Neural cell (in vitro differentiated cells): ENCODE measurements at regions not wholly inside any gene's neighbourhood (a gene's known extent, or its start where the extent isn't known, plus 50 kb on each side); places are given as distances from the start of the nearest gene placed in this dataset.

Experiments
- H2AFZ ChIP-seq: fragments of 200-600, 300-800 bp; sonication (generic), shearing (Covaris generic); 2 replicates; pipeline ENCODE4 v1.6.0; 2014; ENCODE audit warnings: low read depth, mild to moderate bottlenecking, antibody characterized with exemption, low read length, moderate library complexity
- H3F3A ChIP-seq: fragments of 200-600 bp; shearing (Covaris generic); 2 replicates; pipeline ENCODE4 v1.6.1; 2016; ENCODE audit warnings: mild to moderate bottlenecking, moderate library complexity, mixed read lengths, antibody characterized with exemption, low read length; ENCODE audit not compliant: insufficient read depth, poor library complexity, severe bottlenecking
- H3K27ac ChIP-seq: fragments of 200-600, 300-800 bp; sonication (generic), shearing (Covaris generic); 2 replicates; pipeline ENCODE4 v1.5.1; 2014; ENCODE audit warnings: mild to moderate bottlenecking, low read length, moderate library complexity
- H3K27me3 ChIP-seq: fragments of 300-800, 200-600 bp; sonication (generic), shearing (Covaris generic); 2 replicates; pipeline ENCODE4 v1.6.0; 2014; ENCODE audit warnings: mild to moderate bottlenecking, low read depth, low read length, moderate library complexity; ENCODE audit not compliant: insufficient read depth
- H3K36me3 ChIP-seq: fragments of 300-800, 200-600 bp; sonication (generic), shearing (Covaris generic); 2 replicates; pipeline ENCODE4 v1.5.1; 2014; ENCODE audit warnings: mild to moderate bottlenecking, antibody characterized with exemption, low read length, moderate library complexity; ENCODE audit not compliant: insufficient read depth
- H3K4me2 ChIP-seq: fragments of 300-800, 200-600 bp; sonication (generic), shearing (Covaris generic); 2 replicates; pipeline ENCODE4 v1.6.0; 2014; ENCODE audit warnings: mild to moderate bottlenecking, low read length
- H3K4me3 ChIP-seq: fragments of 300-800, 200-600 bp; sonication (generic), shearing (Covaris generic); 2 replicates; pipeline ENCODE4 v1.5.1; 2014; ENCODE audit warnings: mild to moderate bottlenecking, low read length, moderate library complexity
- H3K79me2 ChIP-seq: fragments of 200-600 bp; shearing (Covaris generic); replicated peaks from 2 replicates; pipeline ENCODE4 v1.6.0; 2014; ENCODE audit warnings: mild to moderate bottlenecking, low read length, moderate library complexity; ENCODE audit not compliant: insufficient read depth
- H3K9ac ChIP-seq: fragments of 300-800, 200-600 bp; sonication (generic), shearing (Covaris generic); 2 replicates; pipeline ENCODE4 v1.6.1; 2016; ENCODE audit warnings: mild to moderate bottlenecking, low read length, mixed read lengths
- H3K9me2 ChIP-seq: fragments of 200-600 bp; shearing (Covaris generic); 2 replicates; pipeline ENCODE4 v1.6.1; 2016; ENCODE audit warnings: mild to moderate bottlenecking, low read length, mixed read lengths; ENCODE audit not compliant: insufficient read depth
- H3K9me3 ChIP-seq: fragments of 200-600, 300-800 bp; sonication (generic), shearing (Covaris generic); 2 replicates; pipeline ENCODE4 v1.6.1; 2016; ENCODE audit warnings: mild to moderate bottlenecking, mixed run types, low read length, moderate library complexity, mixed read lengths
- H4K20me1 ChIP-seq: fragments of 200-600 bp; shearing (Covaris generic); 2 replicates; pipeline ENCODE4 v1.6.1; 2016; ENCODE audit warnings: mild to moderate bottlenecking, mixed run types; ENCODE audit not compliant: insufficient read depth
- EP300 ChIP-seq: fragments of 450-650 bp; conservative IDR thresholded peaks from 2 replicates; pipeline ENCODE4 v1.6.1; 2014; ENCODE audit warnings: antibody characterized with exemption, mild to moderate bottlenecking, moderate library complexity; ENCODE audit not compliant: poor library complexity, severe bottlenecking
- EZH2 ChIP-seq: fragments of 200-600, 300-800 bp; shearing (Covaris generic), sonication (generic); IDR thresholded peaks from 2 replicates; pipeline ENCODE4 v1.6.1; 2014; ENCODE audit warnings: antibody characterized with exemption, low read length, borderline replicate concordance, mild to moderate bottlenecking; ENCODE audit not compliant: insufficient read depth, poor library complexity, severe bottlenecking
- MXI1 ChIP-seq: fragments of 450-650 bp; conservative IDR thresholded peaks from 2 replicates; pipeline ENCODE4 v1.6.1; 2014; ENCODE audit warnings: antibody characterized with exemption, mild to moderate bottlenecking; ENCODE audit not compliant: poor library complexity, severe bottlenecking
- POLR2AphosphoS5 ChIP-seq: IDR thresholded peaks from 2 replicates; pipeline ENCODE4 v1.6.1; 2012
- RAD21 ChIP-seq: fragments of 450-650 bp; conservative IDR thresholded peaks from 2 replicates; pipeline ENCODE4 v1.6.1; 2014; ENCODE audit warnings: antibody characterized with exemption, mild to moderate bottlenecking, moderate library complexity
- SMC3 ChIP-seq: fragments of 450-650 bp; conservative IDR thresholded peaks from 2 replicates; pipeline ENCODE4 v1.6.1; 2014; ENCODE audit warnings: antibody characterized with exemption, mild to moderate bottlenecking, moderate library complexity; ENCODE audit not compliant: poor library complexity
- TAF1 ChIP-seq: IDR thresholded peaks from 2 replicates; pipeline ENCODE4 v1.6.1; 2012; ENCODE audit warnings: low read depth
- TF ChIP-seq, protein P1 (sequence below): IDR thresholded peaks from 2 replicates; pipeline ENCODE4 v1.6.1; 2012; ENCODE audit warnings: borderline replicate concordance
- TF ChIP-seq, protein P2 (sequence below): fragments of 450-650 bp; IDR thresholded peaks from 2 replicates; pipeline ENCODE4 v1.5.1; 2014; ENCODE audit warnings: antibody characterized with exemption, mild to moderate bottlenecking, moderate library complexity; ENCODE audit not compliant: poor library complexity, severe bottlenecking

DNA sequence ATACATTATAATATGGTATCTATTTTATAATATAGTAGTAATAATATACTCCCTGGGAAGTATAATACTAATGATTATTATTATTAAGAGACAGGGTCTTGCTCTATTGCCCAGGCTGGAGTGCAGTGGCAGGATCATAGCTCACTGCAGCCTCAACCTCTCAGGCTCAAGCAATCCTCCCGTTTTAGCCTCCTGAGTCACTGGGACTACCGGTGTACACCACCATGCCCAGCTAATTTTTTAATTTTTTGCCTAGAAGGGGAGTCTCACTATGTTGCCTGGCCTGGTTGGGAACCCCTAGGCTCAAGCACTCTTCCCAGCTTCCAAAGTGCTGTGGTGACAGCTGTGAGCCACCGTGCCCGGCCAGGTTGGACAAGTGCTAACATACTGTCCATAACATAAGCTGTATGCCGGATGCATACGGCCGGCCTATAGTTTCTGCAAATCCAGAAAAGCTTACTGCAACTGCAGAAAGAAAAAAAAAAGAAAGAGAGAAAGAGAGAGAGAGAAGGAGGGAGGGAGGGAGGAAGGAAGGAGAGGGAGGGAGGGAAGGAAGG, 94.2 kb upstream of the PPP2R3B start:
- Histone ChIP-seq H3K9ac (no peak overlapping the region), H3K36me3 (no peaks in the 10 kb centered on the region), H3K79me2 (no peaks in the 10 kb centered on the region), H3K9me3 (no peaks in the 10 kb centered on the region), H2AFZ (no peak overlapping the region), H3K4me2 (no peak overlapping the region), H3K9me2 (no peaks in the 10 kb centered on the region), H3K27ac (no peak overlapping the region), H4K20me1 (no peaks in the 10 kb centered on the region), H3K4me3 (no peak overlapping the region), H3K27me3 (no peaks in the 10 kb centered on the region), H3F3A (no peaks in the 10 kb centered on the region)
- TF ChIP-seq MXI1 (no peak), EP300 (no peak)

DNA sequence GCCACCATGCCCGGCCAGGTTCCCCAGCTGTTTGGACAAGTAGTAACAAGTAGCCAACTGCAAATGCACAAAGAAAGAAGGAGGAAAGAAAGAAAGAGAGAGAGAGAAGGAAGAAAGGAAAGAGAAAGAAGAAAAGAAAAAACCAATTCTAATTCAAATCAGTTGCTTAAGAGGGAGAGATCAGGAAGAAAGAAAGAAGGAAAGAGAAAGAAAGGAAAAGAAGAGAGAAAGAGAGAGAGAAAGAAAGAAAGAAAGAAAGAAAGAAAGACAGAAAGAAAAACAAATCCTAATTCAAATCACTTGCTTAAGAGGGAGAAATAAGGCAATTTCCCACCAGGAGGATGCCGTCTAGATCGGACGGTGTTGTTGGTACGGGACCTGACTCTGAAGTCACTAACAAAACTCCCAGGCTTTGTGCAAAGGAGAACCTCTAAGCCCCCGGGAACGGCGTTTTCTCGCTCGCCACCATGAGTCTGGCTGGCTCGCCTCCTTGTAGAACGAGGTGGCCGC, 95.5 kb upstream of the PPP2R3B start:
- Histone ChIP-seq H3K27me3 (no peaks in the 10 kb centered on the region), H3K79me2 (no peaks in the 10 kb centered on the region), H3K9ac (no peak overlapping the region), H3K27ac (no peak overlapping the region), H3F3A (no peaks in the 10 kb centered on the region), H3K9me3 (no peaks in the 10 kb centered on the region), H3K4me2 (no peak overlapping the region), H3K4me3 (no peak overlapping the region), H4K20me1 (no peaks in the 10 kb centered on the region), H2AFZ (no peak overlapping the region), H3K9me2 (no peaks in the 10 kb centered on the region), H3K36me3 (no peaks in the 10 kb centered on the region)
- TF ChIP-seq EP300 (no peak), EZH2 (no peak), POLR2AphosphoS5 (no peak), RAD21 (no peak), SMC3 (no peak), TAF1 (no peak), MXI1 (no peak)
- TF ChIP-seq, protein P1, sequence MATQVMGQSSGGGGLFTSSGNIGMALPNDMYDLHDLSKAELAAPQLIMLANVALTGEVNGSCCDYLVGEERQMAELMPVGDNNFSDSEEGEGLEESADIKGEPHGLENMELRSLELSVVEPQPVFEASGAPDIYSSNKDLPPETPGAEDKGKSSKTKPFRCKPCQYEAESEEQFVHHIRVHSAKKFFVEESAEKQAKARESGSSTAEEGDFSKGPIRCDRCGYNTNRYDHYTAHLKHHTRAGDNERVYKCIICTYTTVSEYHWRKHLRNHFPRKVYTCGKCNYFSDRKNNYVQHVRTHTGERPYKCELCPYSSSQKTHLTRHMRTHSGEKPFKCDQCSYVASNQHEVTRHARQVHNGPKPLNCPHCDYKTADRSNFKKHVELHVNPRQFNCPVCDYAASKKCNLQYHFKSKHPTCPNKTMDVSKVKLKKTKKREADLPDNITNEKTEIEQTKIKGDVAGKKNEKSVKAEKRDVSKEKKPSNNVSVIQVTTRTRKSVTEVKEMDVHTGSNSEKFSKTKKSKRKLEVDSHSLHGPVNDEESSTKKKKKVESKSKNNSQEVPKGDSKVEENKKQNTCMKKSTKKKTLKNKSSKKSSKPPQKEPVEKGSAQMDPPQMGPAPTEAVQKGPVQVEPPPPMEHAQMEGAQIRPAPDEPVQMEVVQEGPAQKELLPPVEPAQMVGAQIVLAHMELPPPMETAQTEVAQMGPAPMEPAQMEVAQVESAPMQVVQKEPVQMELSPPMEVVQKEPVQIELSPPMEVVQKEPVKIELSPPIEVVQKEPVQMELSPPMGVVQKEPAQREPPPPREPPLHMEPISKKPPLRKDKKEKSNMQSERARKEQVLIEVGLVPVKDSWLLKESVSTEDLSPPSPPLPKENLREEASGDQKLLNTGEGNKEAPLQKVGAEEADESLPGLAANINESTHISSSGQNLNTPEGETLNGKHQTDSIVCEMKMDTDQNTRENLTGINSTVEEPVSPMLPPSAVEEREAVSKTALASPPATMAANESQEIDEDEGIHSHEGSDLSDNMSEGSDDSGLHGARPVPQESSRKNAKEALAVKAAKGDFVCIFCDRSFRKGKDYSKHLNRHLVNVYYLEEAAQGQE, result no peak
- TF ChIP-seq, protein P2, sequence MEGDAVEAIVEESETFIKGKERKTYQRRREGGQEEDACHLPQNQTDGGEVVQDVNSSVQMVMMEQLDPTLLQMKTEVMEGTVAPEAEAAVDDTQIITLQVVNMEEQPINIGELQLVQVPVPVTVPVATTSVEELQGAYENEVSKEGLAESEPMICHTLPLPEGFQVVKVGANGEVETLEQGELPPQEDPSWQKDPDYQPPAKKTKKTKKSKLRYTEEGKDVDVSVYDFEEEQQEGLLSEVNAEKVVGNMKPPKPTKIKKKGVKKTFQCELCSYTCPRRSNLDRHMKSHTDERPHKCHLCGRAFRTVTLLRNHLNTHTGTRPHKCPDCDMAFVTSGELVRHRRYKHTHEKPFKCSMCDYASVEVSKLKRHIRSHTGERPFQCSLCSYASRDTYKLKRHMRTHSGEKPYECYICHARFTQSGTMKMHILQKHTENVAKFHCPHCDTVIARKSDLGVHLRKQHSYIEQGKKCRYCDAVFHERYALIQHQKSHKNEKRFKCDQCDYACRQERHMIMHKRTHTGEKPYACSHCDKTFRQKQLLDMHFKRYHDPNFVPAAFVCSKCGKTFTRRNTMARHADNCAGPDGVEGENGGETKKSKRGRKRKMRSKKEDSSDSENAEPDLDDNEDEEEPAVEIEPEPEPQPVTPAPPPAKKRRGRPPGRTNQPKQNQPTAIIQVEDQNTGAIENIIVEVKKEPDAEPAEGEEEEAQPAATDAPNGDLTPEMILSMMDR, result no peak
